PC-3 (cell line): ENCODE measurements at regions not wholly inside any gene's neighbourhood (a gene's known extent, or its start where the extent isn't known, plus 50 kb on each side); places are given as distances from the start of the nearest gene placed in this dataset.

ENCODE experiments used
- ATAC-seq: fragments of 200-7000 bp; cut with Tn5 transposase; 2 replicates; pipeline ENCODE4 v1.9.1; 2020; ENCODE audit warnings: mild to moderate bottlenecking, moderate library complexity
- BruUV-seq: library from RNA; stranded (reverse); fragments of 400-500 nt; replicated peaks from 2 replicates; lab custom pipeline; 2021; lab: Mats Ljungman, UMichigan
- CTCF ChIA-PET: fragments of 300-600 bp; sonication (Branson Sonifier 250); formaldehyde crosslinking; loops from one replicate; lab custom pipeline; 2022; ENCODE audit warnings: antibody characterized with exemption; lab: Charles Lee
- POLR2A ChIA-PET: fragments of 300-600 bp; sonication (Branson Sonifier 250); formaldehyde crosslinking; loops from one replicate; lab custom pipeline; 2022; ENCODE audit warnings: antibody characterized with exemption; ENCODE audit not compliant: unreplicated experiment; lab: Charles Lee
- DNase-seq: peaks from one replicate; pipeline ENCODE4 v3.0.0-alpha.2; 2015
- H2AFZ ChIP-seq: fragments of 300-600 bp; sonication (generic); 2 replicates; pipeline ENCODE4 v1.6.0; 2016; ENCODE audit warnings: antibody characterized with exemption, low read length
- H3F3A ChIP-seq: fragments of 300-600 bp; sonication (generic); one replicate; pipeline ENCODE4 v1.6.0; 2017; ENCODE audit warnings: antibody characterized with exemption, low read length, control low read depth, mild to moderate bottlenecking; ENCODE audit not compliant: unreplicated experiment
- H3K27ac ChIP-seq: fragments of 300-600 bp; sonication (generic); 2 replicates; pipeline ENCODE4 v1.5.1; 2016; ENCODE audit warnings: mild to moderate bottlenecking, low read length
- H3K27me3 ChIP-seq: fragments of 300-600 bp; sonication (generic); 2 replicates; pipeline ENCODE4 v1.6.1; 2016; ENCODE audit warnings: low read length, mixed read lengths
- H3K36me3 ChIP-seq: fragments of 300-600 bp; sonication (generic); 2 replicates; pipeline ENCODE4 v1.6.1; 2016; ENCODE audit warnings: low read depth, mixed run types, low read length, mixed read lengths
- H3K4me1 ChIP-seq: fragments of 300-600 bp; sonication (generic); 2 replicates; pipeline ENCODE4 v1.5.1; 2016; ENCODE audit warnings: low read length; ENCODE audit not compliant: insufficient read depth
- H3K4me2 ChIP-seq: fragments of 300-600 bp; sonication (generic); 2 replicates; pipeline ENCODE4 v1.6.0; 2016; ENCODE audit warnings: low read length
- H3K4me3 ChIP-seq: fragments of 300-600 bp; sonication (generic); 2 replicates; pipeline ENCODE4 v1.5.1; 2016; ENCODE audit warnings: mild to moderate bottlenecking, low read length, mixed read lengths
- H3K79me2 ChIP-seq: fragments of 300-600 bp; sonication (generic); 2 replicates; pipeline ENCODE4 v1.6.1; 2017; ENCODE audit warnings: low read length, mixed read lengths
- H3K9ac ChIP-seq: fragments of 300-600 bp; sonication (generic); 2 replicates; pipeline ENCODE4 v1.6.0; 2016; ENCODE audit warnings: mild to moderate bottlenecking, low read length
- H3K9me2 ChIP-seq: fragments of 300-600 bp; sonication (generic); replicated peaks from 2 replicates; pipeline ENCODE4 v1.6.1; 2016; ENCODE audit warnings: mixed run types, low read length, mixed read lengths
- H3K9me3 ChIP-seq: fragments of 300-600 bp; sonication (generic); 2 replicates; pipeline ENCODE4 v1.6.1; 2016; ENCODE audit warnings: low read length, mixed read lengths
- H4K20me1 ChIP-seq: fragments of 300-600 bp; sonication (generic); 2 replicates; pipeline ENCODE4 v1.6.1; 2016; ENCODE audit warnings: low read length, mixed read lengths
- EZH2 ChIP-seq: fragments of 300-600 bp; sonication (generic); IDR thresholded peaks from one replicate; pipeline ENCODE4 v1.6.1; 2017; ENCODE audit warnings: antibody characterized with exemption, mild to moderate bottlenecking, low read length; ENCODE audit not compliant: unreplicated experiment
- EZH2phosphoT487 ChIP-seq: fragments of 300-600 bp; sonication (generic); IDR thresholded peaks from 2 replicates; pipeline ENCODE4 v1.6.1; 2018; ENCODE audit warnings: mild to moderate bottlenecking, antibody characterized with exemption, low read length, borderline replicate concordance
- intact Hi-C: fragments of 100-400 bp; cut with micrococcal nuclease; formaldehyde crosslinking; loops from 2 replicates; pipeline ENCODE4 v1.9.0; 2023
- TF ChIP-seq, protein P1 (sequence below): fragments of 300-600 bp; sonication (generic); conservative IDR thresholded peaks from 2 replicates; pipeline ENCODE4 v1.5.1; 2017; ENCODE audit warnings: antibody characterized with exemption, low read depth, mild to moderate bottlenecking, low read length

DNA sequence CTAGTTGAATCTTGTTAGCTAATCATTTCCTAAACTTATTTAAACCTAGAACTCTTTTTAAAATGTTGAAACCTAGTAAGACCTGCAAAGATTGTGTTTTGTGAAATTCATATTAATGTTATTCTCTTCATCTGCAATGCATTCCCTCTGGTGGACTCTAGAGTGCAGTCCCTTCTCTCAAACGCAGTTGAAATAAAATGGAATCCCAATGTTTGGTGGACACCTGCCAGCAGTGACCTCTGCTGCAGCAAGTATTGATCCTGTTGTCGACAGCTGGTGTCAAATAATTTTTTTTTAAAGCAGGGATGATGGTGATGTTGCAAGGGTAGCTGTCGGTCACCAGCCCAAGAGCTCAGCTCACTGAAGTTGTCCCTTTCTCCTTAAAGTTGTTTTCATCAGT, 492.0 kb downstream of the ZIC3 start:
- ChIA-PET CTCF (interaction anchor here (0.7 kb wide), 1 partner anchor 245 kb away, joined by 3 read pairs; no protein-coding TSS in a partner anchor), POLR2A (no interaction called here)
- ATAC-seq (no peak), DNase-seq (peak; percentile 46)
- no peak overlapping the region for H3K9ac ChIP-seq
- no peak overlapping the region for H2AFZ ChIP-seq
- no peaks in the 10 kb centered on the region for H3K9me3 ChIP-seq
- no peak overlapping the region for H3K27ac ChIP-seq
- no peaks in the 10 kb centered on the region for H3K9me2 ChIP-seq
- no peaks in the 10 kb centered on the region for H3K79me2 ChIP-seq
- H3K4me1 ChIP-seq = 0 out of 2 replicates have a peak, but pooled peaks cover 4% of the 10 kb centered on the region
- TF ChIP-seq, protein P1, sequence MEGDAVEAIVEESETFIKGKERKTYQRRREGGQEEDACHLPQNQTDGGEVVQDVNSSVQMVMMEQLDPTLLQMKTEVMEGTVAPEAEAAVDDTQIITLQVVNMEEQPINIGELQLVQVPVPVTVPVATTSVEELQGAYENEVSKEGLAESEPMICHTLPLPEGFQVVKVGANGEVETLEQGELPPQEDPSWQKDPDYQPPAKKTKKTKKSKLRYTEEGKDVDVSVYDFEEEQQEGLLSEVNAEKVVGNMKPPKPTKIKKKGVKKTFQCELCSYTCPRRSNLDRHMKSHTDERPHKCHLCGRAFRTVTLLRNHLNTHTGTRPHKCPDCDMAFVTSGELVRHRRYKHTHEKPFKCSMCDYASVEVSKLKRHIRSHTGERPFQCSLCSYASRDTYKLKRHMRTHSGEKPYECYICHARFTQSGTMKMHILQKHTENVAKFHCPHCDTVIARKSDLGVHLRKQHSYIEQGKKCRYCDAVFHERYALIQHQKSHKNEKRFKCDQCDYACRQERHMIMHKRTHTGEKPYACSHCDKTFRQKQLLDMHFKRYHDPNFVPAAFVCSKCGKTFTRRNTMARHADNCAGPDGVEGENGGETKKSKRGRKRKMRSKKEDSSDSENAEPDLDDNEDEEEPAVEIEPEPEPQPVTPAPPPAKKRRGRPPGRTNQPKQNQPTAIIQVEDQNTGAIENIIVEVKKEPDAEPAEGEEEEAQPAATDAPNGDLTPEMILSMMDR = peak; percentile 55
- TF ChIP-seq EZH2phosphoT487 = no peak
- no peaks in the 10 kb centered on the region for H4K20me1 ChIP-seq
- no peaks in the 10 kb centered on the region for H3F3A ChIP-seq
- H3K27me3 ChIP-seq = no peaks in the 10 kb centered on the region
- no TSS peak for BruUV-seq
- H3K4me2 ChIP-seq = no peak overlapping the region
- intact Hi-C loops = loop anchor here (2.0 to 10.0 kb wide), 3 partner anchors 69 to 134 kb away; no protein-coding TSS in a partner anchor
- H3K36me3 ChIP-seq = no peaks in the 10 kb centered on the region
- no peak overlapping the region for H3K4me3 ChIP-seq

DNA sequence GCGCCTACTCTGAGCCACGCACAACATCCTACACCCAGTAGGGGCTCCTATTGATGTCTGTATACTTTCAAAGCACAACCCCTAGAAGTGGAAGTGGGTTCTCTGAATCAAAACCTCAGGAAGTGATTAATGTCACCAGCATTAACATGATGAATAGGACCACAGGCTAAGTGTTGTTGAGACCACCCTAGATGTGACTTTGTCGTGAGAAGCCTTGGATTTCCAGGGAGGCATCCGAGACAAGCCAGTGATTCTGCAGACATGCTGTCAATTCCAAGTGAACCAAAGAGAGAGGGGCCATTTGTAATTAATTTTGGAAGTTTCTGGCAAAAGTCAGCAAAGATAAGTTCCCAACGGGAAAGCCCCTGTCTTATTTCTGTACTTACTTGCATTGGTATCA, 493.0 kb downstream of the ZIC3 start:
- Histone ChIP-seq H2AFZ (no peak overlapping the region), H3K9me3 (no peaks in the 10 kb centered on the region), H4K20me1 (no peaks in the 10 kb centered on the region), H3K4me2 (no peak overlapping the region), H3K4me3 (no peak overlapping the region), H3K27me3 (no peaks in the 10 kb centered on the region), H3K9me2 (no peaks in the 10 kb centered on the region), H3K79me2 (no peaks in the 10 kb centered on the region), H3K9ac (no peak overlapping the region), H3F3A (no peaks in the 10 kb centered on the region), H3K4me1 (0 out of 2 replicates have a peak, but pooled peaks cover 4% of the 10 kb centered on the region), H3K27ac (no peak overlapping the region), H3K36me3 (no peaks in the 10 kb centered on the region)
- no TSS peak for BruUV-seq
- DNase-seq = no peak
- POLR2A ChIA-PET = no interaction called here
- CTCF ChIA-PET = no interaction called here
- TF ChIP-seq, protein P1 = no peak
- no peak for TF ChIP-seq EZH2
- no peak for TF ChIP-seq EZH2phosphoT487
- intact Hi-C loops = loop anchor here (2.0 to 10.0 kb wide), 3 partner anchors 68 to 133 kb away; no protein-coding TSS in a partner anchor
- ATAC-seq = no peak

- Histone ChIP-seq H3K9me3 (no peaks in the 10 kb centered on the region), H3K4me1 (peaks cover 10% of the 10 kb centered on the region; the same call in 1 of the 2 replicates), H3K36me3 (no peaks in the 10 kb centered on the region), H3K4me3 (no peak overlapping the region), H4K20me1 (no peaks in the 10 kb centered on the region), H2AFZ (no peak overlapping the region), H3K9me2 (no peaks in the 10 kb centered on the region), H3K27me3 (no peaks in the 10 kb centered on the region), H3K27ac (no peak overlapping the region), H3K79me2 (no peaks in the 10 kb centered on the region), H3F3A (no peaks in the 10 kb centered on the region), H3K4me2 (no peak overlapping the region), H3K9ac (no peak overlapping the region)
- ATAC-seq = peak; percentile 71
- no TSS peak for BruUV-seq
- TF ChIP-seq, protein P1 = no peak
- TF ChIP-seq EZH2phosphoT487 (no peak), EZH2 (no peak)
- CTCF ChIA-PET = no interaction called here
- intact Hi-C loops = no loop called here
- POLR2A ChIA-PET = no interaction called here
- DNase-seq = peak; percentile 53
These were observed 501.5 kb downstream of the ZIC3 start for GRCh38 chrX:138067415-138067814.
